Suppressor macrophage treated with lipopolysaccharide for 4 hours (primary cell): ENCODE measurements at regions not wholly inside any gene's neighbourhood (a gene's known extent, or its start where the extent isn't known, plus 50 kb on each side); places are given as distances from the start of the nearest gene placed in this dataset.
"Not testable (repeated sequence)": the region's sequence is repeated elsewhere in the genome, so short reads cannot be mapped to it uniquely, and the experiment has no call there.

Experiments
- DNase-seq: peaks from one replicate; pipeline ENCODE4 v3.0.0-alpha.2; 2020

GRCh38 chr4:100900945-100901344 is 383.1 kb upstream of the EMCN start:
- not testable (repeated sequence) for DNase-seq

GRCh38 chr4:100900134-100900533 is 382.3 kb upstream of the EMCN start:
- no peak for DNase-seq

GRCh38 chr4:100898844-100899243 is 381.0 kb upstream of the EMCN start:
- no peak for DNase-seq

GRCh38 chr4:100895556-100896197 is 377.9 kb upstream of the EMCN start:
- peak; percentile 48 for DNase-seq

GRCh38 chr4:100894339-100894870 is 376.6 kb upstream of the EMCN start:
- DNase-seq = no peak

- DNase-seq = no peak
These were observed 374.0 kb upstream of the EMCN start for GRCh38 chr4:100891808-100892207.

GRCh38 chr4:100889898-100890297 is 372.1 kb upstream of the EMCN start:
- DNase-seq = no peak

GRCh38 chr4:100889401-100889800 is 371.6 kb upstream of the EMCN start:
- DNase-seq = no peak

- DNase-seq = no peak
These were observed 364.8 kb upstream of the EMCN start for GRCh38 chr4:100882661-100883060.

- no peak for DNase-seq
These were observed 363.5 kb upstream of the EMCN start for GRCh38 chr4:100881283-100881682.

GRCh38 chr4:100880011-100880410 is 362.2 kb upstream of the EMCN start:
- DNase-seq = no peak

- DNase-seq = no peak
These were observed 361.6 kb upstream of the EMCN start for GRCh38 chr4:100879471-100879870.

- no peak for DNase-seq
These were observed 358.7 kb upstream of the EMCN start for GRCh38 chr4:100876546-100876945.

GRCh38 chr4:100875296-100876068 is 357.7 kb upstream of the EMCN start:
- no peak for DNase-seq

GRCh38 chr4:100872811-100873210 is 355.0 kb upstream of the EMCN start:
- DNase-seq = no peak

GRCh38 chr4:100870940-100871772 is 353.3 kb upstream of the EMCN start:
- no peak for DNase-seq

GRCh38 chr4:100869276-100869675 is 351.5 kb upstream of the EMCN start:
- DNase-seq = no peak

GRCh38 chr4:100868281-100868680 is 350.5 kb upstream of the EMCN start:
- not testable (repeated sequence) for DNase-seq

- DNase-seq = no peak
These were observed 334.5 kb upstream of the EMCN start for GRCh38 chr4:100852326-100852725.

GRCh38 chr4:100849319-100849718 is 331.5 kb upstream of the EMCN start:
- no peak for DNase-seq

- no peak for DNase-seq
These were observed 331.0 kb upstream of the EMCN start for GRCh38 chr4:100848841-100849240.

- DNase-seq = no peak
These were observed 326.1 kb upstream of the EMCN start for GRCh38 chr4:100843910-100844309.

GRCh38 chr4:100842856-100843255 is 325.0 kb upstream of the EMCN start:
- DNase-seq = no peak
